Epithelial cell of esophagus (primary cell): ENCODE measurements at regions not wholly inside any gene's neighbourhood (a gene's known extent, or its start where the extent isn't known, plus 50 kb on each side); places are given as distances from the start of the nearest gene placed in this dataset.

ENCODE experiments used
- DNase-seq: peaks from one replicate; pipeline ENCODE4 v3.0.0; 2010; ENCODE audit warnings: low read depth
- H3K4me3 ChIP-seq: 2 replicates; pipeline ENCODE4 v1.5.1; 2011; ENCODE audit warnings: mild to moderate bottlenecking, low read length, control low read depth
- TF ChIP-seq, protein P1 (sequence below): IDR thresholded peaks from 2 replicates; pipeline ENCODE4 v1.5.1; 2011; ENCODE audit warnings: low read depth, mild to moderate bottlenecking, low read length, control low read depth, inconsistent platforms; ENCODE audit not compliant: insufficient read depth; ENCODE audit errors: missing control alignments

DNA sequence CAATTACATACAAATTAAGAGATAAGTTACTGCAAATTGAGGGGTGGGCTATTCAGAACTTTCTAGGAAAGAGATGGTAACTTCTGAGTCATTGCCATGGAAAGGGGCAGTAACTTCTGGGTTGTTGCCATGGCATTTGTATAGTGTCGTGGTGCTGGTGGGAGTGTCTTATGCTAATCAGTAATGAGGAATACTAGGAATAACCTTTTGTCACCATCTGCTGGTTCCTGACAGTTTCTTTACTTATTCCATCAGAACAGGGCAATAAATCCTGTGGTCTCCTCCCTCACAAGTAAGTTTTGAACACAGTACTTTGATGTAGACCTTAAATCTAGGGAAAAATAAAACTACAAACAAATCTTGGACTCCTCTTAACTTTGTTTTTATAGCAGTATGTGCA is 435.4 kb downstream of the BCL11A start:
- DNase-seq = no peak
- no peak overlapping the region for H3K4me3 ChIP-seq
- TF ChIP-seq, protein P1, sequence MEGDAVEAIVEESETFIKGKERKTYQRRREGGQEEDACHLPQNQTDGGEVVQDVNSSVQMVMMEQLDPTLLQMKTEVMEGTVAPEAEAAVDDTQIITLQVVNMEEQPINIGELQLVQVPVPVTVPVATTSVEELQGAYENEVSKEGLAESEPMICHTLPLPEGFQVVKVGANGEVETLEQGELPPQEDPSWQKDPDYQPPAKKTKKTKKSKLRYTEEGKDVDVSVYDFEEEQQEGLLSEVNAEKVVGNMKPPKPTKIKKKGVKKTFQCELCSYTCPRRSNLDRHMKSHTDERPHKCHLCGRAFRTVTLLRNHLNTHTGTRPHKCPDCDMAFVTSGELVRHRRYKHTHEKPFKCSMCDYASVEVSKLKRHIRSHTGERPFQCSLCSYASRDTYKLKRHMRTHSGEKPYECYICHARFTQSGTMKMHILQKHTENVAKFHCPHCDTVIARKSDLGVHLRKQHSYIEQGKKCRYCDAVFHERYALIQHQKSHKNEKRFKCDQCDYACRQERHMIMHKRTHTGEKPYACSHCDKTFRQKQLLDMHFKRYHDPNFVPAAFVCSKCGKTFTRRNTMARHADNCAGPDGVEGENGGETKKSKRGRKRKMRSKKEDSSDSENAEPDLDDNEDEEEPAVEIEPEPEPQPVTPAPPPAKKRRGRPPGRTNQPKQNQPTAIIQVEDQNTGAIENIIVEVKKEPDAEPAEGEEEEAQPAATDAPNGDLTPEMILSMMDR = no peak

DNA sequence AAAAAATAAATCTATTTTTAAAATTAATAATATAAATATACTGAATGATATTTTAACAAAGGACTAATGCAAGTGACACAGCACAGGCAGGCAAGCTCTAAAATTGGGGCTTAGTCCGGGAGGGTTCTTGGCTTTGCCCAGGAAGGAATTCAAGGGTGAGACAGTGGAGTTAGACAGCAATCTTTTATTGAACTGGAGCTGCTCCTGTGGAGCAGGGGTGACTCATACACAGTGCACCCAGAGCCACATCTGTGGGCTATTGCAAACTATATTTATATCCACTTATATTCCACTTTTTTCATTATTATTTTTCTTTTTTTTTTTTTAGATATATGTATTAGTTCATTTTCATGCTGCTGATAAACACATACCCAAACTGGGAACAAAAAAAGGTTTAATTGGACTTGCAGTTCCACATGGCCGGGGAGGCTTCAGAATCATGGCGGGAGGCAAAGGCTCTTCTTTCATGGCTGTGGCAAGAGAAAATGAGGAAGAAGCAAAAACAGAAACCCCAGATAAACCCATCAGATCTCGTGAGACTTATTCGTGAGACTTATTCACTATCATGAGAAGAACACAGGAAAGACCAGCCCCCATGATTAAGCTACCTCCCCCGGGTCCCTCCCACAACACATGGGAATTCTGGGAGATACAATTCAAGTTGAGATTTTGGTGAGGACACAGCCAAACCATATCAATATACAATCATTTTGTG is 437.1 kb downstream of the BCL11A start:
- DNase-seq = peak; percentile 29
- H3K4me3 ChIP-seq = no peak overlapping the region
- TF ChIP-seq, protein P1 = no peak

DNA sequence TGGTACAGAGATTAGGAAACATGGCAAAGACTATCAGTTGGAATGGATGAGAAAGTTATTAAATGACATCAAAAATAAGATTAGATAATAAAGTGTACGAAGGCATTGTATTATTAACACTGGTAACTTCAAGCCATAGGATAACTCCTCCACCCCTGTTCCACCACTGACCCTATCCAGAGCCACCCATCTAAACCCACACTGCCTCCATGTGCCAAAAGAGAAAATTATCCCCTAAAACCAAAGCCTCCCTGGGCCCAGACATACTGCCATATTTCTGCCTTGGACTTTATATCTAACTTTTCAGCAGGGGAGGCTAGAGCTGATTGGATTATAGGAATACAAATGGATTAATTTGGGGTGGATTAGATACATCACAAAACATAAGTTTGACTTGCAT is 443.7 kb downstream of the BCL11A start:
- TF ChIP-seq, protein P1 = no peak
- no peak for DNase-seq
- no peak overlapping the region for H3K4me3 ChIP-seq

DNA sequence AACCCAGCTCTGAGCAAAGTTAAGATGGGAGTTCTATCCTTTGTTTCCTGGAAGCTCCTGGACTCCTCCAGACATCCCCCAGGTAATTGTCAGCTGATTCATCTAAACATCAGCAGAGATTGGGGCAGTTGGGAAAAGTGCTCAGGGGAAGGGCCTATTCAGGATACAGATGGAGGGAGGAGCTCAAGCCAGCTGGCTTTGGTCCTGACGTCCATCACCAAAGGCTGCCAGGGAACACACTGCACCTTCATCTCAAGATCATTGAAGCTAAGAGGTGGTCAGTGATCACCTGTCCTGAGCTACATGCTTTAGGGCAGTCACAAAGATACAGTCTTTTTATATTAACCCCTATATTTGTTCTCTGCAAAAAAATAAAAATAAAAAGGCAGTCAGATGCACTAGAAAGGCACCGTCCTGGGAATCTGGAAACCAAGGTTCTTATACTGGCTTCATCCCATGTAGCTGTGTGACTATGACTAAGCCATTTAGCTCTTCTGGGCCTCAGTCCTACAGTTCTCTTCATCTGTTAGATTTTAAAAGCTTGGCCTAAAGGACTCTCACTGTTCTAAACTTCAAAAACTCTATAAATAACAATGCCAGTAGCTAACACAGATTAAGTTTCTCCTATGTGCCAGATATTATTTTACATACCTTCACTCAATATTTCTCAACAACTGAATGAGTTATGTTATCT is 446.5 kb downstream of the BCL11A start:
- H3K4me3 ChIP-seq = no peak overlapping the region
- TF ChIP-seq, protein P1 = no peak
- DNase-seq = no peak

DNA sequence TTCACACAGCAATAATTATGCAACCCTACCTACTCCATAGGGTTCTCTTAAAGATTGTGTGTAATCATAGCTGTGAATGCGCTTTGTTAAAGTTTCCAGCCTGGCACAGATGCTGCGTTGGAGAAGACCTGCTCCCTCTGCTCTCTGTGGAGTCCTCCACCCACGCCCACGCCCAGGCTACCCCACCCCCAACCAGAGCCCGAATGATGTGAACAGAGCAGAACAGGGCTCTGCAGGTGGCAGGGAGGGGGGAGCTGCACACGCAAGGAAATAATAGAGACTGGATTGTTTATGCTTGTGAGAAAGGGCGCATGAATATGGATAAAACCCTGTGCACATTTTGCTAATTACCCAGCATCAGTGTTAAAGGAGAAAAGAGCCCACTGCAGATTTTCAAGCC is 447.5 kb downstream of the BCL11A start:
- TF ChIP-seq, protein P1 = no peak
- no peak for DNase-seq
- H3K4me3 ChIP-seq = no peak overlapping the region

DNA sequence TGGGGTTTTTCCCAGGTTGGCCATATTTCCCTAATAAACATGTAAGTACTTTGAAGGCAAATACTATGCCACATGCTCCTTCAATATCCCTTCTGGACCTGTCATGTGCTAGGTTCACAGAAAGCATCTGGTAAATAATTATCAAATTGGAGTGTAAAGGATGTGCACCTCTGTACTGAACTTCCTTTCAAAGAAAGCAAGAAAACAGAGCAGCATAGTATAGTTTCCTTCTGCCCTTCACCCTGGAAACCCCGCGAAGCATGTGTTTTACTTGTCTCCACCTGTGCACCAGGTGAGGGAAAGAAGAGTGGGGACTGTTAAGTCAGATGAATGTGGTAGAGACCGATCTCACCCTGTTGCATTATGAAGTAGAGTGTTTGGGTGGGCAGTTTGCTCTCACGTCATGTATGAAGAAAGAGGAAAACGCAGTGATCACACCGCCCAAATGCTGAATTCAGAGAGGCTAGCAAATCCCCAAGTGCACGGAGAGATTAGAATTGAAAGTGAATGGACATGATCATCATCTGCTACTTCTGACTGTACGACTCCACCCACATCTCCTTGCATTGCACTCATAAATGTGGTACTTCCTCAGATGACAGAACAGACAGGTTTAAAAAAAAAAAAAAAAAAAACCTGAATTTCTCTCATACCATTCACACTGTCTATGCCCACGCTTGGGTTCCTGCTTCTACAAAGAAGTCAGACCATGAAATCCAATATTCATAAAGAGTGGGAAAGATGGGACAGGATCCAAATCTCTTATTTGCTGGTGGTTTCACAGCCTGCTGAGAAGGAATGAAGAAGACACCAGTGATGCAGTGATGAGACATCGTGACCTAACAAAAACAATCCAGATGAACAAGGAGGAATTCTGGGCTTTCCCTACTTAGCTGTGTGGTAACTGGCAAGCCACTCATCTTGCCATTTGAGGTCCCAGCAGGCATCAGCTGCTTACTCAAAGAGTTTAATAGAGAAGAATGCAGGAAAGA is 448.6 kb downstream of the BCL11A start:
- DNase-seq = peak; percentile 43
- H3K4me3 ChIP-seq = no peak overlapping the region
- TF ChIP-seq, protein P1 = no peak
